Stimulated activated CD4-positive, alpha-beta T cell treated with anti-CD3 and anti-CD28 coated beads, Interleukin-2, amount 100 ng/mL, for 4 hours (primary cell): ENCODE measurements at regions not wholly inside any gene's neighbourhood (a gene's known extent, or its start where the extent isn't known, plus 50 kb on each side); places are given as distances from the start of the nearest gene placed in this dataset.

Source experiments
- DNase-seq: peaks from one replicate; pipeline ENCODE4 v3.0.0-alpha.2; 2020; ENCODE audit warnings: low read depth

DNA sequence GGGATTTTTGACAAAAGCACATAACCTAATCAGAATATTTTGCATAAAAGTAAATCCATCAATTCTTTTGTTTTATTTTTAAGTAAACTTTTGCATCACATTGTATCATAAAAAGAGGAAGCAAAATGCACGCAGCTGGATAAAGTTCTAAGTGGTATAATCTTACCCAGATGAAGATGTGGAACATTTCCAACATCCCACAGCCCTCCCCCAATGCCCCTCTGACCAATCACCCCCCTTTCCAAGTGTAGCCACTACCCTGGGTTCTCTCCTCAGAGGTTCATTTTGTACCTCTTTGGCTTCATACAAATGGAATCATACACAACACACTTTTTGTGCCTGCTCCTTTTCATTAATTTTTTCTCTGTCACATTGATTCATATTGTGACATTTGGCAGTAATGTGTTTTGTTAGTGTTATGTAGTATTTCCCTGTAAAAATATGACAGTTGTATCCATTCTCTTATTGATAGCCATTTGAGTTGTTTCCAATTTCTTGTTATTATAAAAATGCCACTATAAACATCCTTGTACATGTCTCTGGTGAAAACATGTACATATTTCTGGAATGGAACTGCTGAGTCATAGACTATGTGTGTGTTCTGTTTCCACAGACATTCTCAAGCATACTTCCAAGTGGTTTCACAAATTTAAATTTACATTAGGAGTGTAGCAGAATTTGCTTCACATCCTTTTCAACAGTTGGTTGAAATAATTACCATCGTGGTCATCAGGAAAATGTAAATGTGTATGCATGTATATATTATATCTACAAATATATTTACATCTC lies 92.9 kb upstream of the SYNDIG1 start:
- DNase-seq: no peak

DNA sequence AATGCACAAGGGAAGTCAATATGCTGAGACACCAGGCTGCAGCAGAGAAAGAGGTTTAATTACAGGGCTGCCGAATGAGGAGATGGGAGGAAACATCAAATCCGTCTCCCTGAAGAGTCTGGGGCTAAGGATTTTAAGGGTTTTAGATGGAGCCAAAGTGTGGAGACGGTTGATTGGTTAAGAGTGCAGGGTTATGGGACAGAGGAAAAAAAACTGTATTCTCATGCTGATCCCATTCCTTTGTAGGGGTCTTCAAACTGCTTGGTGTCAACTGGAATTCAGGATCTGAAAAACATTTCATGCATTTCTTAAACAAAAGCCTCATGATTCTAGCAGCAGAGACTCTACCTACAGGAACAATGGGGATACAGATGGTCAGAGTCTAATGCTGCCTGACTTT lies 96.1 kb upstream of the SYNDIG1 start:
- DNase-seq: no peak

DNA sequence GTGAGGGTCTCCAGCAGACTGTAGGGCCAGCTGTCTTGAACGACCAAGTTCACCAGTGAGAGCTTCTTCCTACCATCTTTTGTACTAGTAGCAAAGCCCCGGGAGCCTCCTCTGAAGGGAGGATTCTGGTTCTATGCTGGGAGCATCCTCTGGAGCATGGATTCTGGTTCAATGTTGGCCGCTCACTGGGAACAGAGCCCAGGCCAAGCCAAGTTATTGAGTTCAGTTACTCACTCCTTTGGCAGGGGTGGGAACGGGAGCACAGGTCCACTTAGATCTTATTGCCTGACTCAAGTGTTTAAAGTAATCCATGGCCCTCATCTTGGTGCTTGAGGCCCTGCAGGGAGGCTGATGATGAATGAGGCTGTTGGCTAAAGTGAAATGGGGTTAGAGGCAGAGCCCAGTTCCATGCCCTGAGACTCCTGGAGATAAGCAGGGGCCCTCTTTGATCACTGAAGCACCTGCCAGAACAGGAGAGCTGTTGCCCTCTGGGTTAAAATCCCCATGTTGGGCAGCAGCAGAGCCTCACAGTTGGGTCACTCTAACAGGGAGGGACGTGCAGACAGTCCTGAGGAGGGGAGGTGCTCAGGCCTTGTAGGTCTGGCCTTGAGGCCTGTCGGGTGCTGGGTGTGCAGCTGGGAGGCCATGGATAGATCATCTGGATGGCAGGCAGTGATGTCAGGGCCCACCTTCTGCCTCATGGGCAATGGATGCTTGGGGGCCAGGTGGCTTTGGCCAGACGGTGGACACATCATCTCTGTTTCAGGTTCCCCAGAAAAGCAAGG lies 98.3 kb upstream of the SYNDIG1 start:
- DNase-seq: no peak

DNA sequence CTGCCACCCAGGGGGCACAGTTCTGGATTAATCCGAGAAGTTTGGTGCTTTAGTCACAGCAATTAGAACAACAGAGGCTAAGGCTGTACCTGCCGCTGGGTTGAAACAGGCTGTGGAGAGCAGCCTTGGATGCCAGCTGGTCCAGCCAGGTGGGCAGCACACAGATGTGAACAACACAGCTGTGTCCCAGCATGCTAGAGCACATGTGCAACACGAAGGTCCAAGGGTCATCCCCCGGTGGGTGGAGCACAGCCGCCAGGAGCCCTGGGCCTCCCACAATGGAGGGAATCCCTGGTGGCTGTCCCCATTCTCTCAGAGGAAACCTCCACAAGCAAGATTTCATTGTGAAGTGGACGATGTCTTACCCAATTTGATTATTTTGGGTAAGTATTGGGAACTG lies 99.2 kb upstream of the SYNDIG1 start:
- DNase-seq: no peak

DNA sequence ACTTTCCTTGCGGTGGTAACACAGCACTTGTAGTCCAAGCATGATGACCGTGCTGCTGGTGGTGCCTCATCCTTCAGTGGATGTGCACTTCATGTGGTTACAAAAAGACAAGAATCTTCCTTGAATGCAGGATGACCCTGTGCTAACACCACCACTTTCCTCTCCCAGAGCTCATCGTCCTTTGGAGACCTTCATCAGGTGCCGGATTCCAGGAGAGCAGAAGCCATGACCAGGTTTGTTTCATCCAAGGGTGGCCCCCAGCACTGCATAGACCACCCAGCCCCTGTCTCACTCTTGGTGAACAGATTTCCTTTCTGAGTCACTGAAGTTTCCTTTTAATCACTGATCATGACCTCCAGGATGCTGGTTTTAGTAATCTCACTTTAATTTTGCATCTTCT lies 101.2 kb upstream of the SYNDIG1 start:
- no peak for DNase-seq

DNA sequence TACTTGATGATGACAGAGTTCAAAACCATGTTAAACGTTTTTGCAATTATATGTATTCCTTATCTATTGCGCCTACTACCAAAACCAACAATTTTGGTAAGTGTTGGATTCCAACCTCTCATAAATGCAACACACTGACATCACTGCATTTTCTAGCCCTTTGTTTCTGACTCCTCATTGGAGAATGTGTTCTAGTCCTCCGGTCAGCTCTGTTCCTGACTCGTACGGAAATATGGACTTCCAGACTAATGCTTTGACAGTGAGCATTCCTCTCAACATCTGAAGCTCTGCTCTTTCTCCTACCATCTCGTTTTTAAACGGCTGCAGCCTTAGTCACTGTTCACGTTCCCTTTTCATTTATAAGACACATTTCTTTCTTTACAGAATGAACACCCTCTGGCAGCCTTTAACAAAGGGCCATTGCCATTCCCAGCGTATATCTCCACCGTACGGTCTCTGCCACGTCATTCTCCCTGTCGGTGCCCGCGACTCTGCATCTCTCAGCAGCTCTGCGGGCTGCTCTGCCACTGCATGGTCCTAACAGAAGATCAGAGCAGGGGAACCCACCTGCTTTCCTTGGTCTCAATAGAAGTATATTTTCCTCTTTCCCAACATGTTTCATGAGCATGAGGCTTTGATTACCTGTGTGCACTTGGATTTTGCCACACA lies 103.0 kb upstream of the SYNDIG1 start:
- DNase-seq: no peak

DNA sequence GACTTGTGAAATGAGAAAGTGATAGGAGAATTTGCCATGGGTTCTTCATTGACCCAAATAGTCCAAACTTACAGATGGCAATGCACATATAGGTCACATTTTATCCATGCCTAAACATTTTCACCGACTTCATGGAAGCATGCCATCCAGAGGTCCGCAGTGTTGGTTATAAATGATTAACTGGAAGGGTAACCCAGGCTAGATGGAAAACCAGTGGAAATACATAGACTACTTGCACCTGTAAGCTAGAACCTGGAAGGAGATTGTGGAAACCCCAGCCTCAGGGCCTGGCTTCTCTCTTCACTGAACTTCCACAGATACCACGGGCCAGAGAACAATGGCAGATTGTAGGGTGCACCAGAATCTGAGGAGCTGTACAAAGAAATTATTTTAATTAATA lies 103.8 kb upstream of the SYNDIG1 start:
- no peak for DNase-seq

DNA sequence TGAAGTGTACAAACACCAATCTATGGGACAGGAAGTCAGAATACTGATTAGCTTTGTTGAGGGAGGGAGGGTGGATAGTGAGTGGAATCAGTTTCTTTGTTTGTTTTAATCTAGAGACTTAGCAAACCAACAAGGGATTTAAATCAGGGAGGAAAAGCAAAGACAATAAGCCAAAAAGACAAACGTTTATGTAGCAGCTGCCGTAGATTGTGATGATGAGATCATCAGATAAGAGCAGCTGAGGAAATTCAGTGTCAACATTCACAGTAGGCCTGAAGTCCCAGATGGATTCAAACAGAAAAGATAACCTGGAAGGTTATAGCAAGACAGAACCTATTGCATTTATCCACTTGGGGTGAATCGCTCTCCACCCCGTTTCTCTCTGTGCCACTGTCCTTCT lies 104.9 kb upstream of the SYNDIG1 start:
- no peak for DNase-seq

DNA sequence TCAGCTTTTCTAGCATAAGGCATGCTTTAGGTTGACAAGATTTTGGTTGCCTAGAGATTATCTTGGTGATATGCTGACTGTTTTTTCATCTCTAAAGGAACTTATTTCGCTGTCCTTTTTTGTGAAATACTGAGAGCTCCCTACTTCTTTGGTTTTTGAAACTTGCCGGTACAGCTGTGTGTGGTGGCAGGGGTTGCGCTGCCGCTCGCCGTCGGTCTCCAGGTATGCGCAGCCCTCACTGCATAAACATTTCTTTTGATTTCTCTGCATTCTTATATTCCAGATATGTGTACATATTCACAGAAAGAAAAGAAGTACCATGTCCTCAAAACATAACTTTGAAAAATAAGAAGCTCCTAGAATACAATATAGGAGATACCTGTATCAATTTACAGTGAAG lies 106.4 kb upstream of the SYNDIG1 start:
- no peak for DNase-seq

DNA sequence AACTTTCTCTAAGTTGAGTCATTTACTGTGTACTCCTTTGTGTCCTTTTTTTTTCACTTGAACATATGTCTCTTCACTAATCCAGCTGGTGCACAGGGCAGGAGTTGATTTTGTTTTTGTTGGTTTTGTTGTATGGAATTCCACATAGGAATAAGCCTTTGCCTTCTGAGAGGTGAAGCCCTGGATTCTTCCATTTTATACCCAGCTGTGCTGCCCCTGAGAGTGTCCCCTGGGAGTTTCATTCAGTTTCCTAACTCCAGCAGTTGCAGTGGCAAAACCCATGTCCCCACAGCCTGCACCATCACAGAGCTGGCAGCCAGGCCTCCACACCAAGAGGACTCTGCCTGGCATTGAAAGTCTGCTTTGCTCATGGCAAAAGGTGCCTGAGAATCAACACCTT lies 107.3 kb upstream of the SYNDIG1 start:
- DNase-seq: no peak

DNA sequence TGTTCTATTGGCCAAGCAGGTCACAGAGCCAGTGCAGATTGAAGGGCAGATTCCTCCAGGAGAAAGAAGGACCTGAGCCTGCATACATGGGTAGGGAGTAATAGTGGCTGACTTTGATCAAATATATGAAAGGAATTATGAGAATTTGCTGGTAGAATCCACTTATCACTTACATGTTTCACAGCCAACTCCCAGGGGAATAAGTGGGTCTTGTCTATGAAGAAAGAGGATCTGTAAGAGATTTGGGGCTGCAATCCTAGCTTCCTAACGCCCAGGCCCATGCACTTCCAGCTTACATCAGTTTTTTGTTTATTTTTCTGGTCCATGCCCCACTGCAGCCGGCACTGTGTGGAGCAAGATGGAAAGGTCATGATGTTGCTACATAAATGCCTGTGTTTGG lies 107.9 kb upstream of the SYNDIG1 start:
- no peak for DNase-seq

DNA sequence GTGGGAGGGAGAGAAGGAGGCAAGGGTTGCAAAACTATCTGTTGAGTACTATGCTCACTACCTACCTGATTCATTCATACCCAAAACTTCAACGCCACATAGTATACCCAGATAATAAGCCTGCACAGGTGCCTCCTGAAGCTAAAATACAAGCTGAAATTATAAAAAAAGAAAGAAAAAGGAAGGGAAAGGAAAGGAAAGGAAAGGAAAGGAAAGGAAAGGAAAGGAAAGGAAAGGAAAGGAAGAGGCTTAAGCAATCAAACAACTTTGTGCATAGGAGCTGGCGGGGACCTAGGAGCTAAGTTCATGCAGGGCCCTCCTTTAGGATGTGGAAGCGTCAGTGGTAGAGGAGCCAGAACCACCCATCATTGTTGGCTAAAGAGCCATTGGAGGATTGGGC lies 108.9 kb upstream of the SYNDIG1 start:
- DNase-seq: no peak

DNA sequence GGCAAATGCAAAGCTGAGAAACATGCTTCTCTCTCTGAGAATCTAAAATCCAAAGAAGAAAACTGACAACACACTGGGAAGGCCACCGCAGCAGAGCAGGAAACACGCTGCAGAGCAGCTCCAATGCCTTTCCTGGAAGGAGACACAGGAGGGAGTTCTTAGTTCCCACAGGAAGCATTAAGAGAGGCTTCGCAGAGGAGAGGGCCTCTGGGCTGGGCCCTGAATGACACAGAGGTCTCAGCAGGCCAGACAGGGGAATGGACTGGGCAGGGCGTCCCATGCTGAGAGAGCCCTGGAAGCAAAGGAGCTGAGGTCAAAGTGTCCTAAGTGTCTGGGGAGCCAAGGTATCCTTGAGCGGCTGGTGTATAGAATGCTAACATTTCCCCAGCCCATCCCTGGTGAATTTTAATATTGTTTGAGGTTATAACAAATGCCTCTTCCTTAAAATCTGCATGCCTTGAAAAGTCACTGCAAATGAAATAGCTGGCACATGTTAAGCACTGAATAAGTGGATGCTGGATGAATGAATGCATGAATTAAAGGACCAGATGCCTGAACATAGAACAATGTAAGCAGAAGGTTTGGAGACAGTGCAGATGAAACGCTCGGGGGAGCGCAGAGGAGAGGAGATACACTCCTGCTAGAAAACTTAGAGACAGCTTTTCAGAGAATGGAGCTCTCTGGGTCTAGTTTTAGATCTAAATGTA lies 110.0 kb upstream of the SYNDIG1 start:
- DNase-seq: no peak

DNA sequence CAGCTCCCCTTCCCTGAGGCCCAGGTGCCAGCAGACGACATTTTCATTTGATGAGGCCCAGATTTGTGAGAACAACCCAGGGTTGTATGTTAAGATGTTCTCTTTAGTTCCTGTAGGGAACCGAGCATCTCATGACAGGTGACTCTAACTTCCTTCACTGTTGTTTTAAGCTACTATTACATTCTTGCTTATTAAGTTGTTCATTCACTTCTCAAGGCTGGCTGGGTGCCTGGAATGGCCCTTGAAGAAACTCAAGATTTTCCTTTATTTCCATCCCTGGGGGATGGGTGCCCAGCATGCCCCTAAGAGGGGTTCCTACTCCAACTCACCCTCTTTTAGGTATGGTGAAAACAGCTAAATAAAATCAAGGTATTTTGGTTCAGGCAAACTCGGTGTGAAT lies 111.5 kb upstream of the SYNDIG1 start:
- DNase-seq: no peak

DNA sequence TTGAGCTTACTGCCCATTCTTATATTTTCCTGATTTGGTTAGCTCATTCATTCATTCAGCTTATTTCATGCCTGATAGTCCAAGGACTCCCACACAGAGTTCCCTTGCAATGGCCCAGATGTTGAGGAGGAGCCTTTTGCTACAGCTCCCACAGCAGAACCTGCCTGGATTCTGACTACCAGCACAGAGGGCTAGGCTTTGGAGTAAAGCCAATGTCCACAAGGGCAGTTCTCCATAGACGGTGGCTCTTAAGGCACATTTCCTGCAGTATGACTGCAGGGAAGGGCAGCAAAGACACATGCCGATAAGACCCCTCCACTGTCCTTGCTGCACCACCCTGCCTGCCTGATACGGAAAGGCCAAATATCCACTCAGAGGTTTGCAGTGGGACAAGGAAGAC lies 112.3 kb upstream of the SYNDIG1 start:
- DNase-seq: no peak

DNA sequence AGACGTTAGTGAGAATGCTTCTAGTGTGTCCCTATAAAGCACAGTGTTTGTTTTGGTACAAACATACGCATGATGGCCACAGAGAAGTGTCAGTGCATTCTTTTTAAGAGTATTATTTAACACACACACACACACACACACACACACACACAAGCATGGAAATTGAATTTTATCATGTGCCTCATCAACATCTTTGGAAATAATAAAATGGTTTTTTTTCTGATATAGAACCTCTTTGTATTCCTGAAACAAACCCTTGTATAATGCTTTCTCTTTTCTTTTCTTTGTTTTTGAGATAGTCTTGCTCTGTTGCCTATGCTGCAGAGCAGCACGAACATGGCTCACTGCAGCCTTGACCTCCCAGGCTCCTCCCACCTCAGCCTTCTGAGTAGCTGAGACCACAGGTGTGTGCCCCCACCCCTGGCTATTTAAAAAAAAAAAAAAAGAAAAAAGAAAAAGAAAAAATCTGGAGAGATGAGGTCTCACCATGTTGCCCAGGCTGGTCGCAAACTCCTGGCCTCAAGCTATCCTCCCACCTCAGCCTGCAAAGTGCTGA lies 116.2 kb upstream of the SYNDIG1 start:
- no peak for DNase-seq

DNA sequence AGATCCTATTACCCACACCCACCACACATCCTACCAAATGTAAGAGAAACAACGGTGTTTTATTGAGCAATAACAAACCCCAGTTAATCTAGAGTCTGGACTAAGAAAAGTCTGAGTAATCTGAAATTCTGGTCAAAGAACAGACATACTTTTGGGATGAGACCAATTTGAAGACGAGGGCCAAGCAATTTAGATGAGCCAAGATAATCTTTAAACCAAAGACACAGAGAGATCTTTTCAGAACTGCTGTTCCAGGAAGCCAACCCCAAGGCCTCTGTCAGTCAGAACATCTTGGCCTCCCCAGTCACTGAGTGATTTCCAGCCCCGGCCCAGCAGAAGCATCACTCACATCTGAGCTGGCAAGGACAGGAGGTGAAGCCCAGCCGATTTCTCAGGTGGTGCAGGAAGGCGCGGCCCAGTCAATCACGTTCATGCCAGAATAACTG lies 118.5 kb upstream of the SYNDIG1 start:
- DNase-seq: no peak

DNA sequence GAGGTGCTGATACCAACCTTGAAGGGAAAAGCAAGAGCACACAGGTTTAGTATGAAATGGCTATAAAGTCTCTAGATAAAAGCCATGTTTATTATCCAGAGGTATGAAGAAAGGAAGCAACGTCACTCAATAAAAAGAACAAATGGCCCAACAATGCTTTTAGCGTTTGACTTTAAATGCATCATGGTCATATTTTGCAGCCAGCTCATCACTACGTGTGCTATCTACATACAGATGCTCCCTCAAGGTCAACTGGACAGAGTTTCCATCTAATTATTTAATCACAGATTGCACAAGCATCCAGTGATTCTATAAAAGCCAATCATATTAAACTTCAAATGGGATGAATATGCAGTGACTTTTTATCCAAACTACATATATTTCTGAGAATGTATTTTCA lies 127.6 kb upstream of the SYNDIG1 start:
- no peak for DNase-seq

DNA sequence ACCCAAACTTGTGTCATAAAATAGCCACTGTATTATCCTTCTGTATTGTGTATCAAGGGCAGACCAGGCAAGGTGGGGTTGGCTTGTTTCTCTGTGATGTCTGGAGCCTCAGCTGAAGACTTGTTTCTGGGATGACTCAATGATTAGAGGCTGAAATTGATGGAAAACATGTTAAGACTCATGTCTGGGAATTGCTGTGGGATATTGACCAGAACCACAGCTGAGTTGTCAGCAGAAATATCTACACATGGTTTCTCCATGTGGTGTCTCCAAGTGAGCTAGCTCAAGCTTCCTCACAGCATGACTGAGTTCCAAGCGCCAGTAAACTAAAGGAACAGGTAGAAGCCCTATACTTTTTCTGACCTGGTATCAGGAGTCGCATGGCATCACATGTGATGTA lies 128.5 kb upstream of the SYNDIG1 start:
- DNase-seq: no peak

DNA sequence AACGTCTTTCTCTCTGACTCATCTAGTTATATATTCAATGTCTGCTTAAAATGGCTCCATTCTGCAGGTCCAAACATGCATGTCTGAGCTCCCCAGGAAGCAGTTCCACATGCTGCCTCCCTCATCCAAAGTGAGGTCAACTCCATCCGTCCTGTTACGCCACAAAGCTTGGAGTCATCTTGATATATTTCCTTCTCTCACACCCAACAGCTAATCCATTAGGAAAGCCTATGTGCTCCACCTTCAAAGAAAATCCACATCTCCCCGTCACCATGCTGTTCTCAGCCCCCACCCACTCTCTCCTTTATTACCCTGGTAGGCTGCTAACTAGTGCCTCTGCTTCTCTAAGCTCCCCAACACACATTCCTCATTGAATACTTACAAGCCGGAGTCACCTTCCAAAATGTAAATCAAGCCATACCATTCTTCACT lies 130.2 kb upstream of the SYNDIG1 start:
- no peak for DNase-seq

DNA sequence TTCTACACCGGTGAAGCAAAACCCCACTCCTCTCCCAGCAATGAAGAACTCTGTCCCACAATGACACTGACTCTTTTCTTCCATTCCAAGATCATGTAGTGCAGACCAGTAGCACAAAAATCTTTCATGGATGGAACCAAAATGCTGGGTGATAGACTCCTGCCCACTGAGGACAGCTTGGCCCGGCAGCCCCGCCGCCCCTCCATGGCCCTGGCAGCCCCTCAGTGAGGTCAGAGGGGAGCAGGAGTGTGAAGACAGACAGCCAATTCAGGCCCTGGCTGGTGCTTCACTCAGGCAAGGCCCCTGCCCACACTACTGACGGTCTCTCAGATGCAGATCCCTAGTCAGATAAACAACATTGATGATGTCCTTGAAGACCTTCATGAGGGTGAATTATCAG lies 131.9 kb upstream of the SYNDIG1 start:
- DNase-seq: no peak

DNA sequence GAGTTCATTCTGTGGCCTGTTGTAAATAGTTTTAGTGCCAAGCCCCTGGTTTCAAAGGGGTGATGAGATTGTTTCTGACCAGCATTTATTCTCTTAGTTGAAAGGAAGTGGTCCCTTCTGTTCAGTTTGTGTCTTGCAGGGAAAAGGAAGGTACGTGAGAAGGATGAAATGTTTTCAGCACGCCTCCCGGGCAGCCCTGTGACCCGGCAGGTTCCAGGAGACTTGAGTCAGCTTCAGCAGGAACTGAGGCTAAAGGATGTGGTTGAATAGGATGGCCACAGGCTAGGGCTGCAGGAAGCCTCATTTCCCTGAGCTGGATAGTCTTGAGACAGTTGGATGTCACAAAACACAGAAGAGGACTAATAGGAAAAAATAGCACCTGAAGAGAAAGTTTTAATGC lies 132.4 kb upstream of the SYNDIG1 start:
- DNase-seq: no peak
